ENCODE measurements at regions not wholly inside any gene's neighbourhood (a gene's known extent, or its start where the extent isn't known, plus 50 kb on each side); places are given as distances from the start of the nearest gene placed in this dataset.

- WGBS, 3 donors = 79 to 96% (median 91%) methylated on average over 7 of the region's 7 CpGs
- no peak overlapping the region for H3K4me3 ChIP-seq
- H3K27ac ChIP-seq = no peak overlapping the region
- H3K36me3 ChIP-seq = no peaks in the 10 kb centered on the region
- DNase-seq = no peak
- H3K27me3 ChIP-seq = no peaks in the 10 kb centered on the region
- TF ChIP-seq CTCF (IDR thresholded peaks at IDR 0.05) (no peak), POLR2A (IDR thresholded peaks at IDR 0.05) (no peak), EP300 (IDR thresholded peaks at IDR 0.05) (no peak)
- H3K4me1 ChIP-seq (ENCODE audit: insufficient read depth) = no peaks in the 10 kb centered on the region
- intact Hi-C loops (cut with DNase I) = no loop called here
- no peaks in the 10 kb centered on the region for H3K9me3 ChIP-seq
Observed at GRCh38 chr18:67977067-67977616, 460.6 kb upstream of the DSEL start.

GRCh38 chr18:67973916-67974315 is 457.4 kb upstream of the DSEL start:
- TF ChIP-seq POLR2A (IDR thresholded peaks at IDR 0.05) (no peak), CTCF (IDR thresholded peaks at IDR 0.05) (no peak), EP300 (IDR thresholded peaks at IDR 0.05) (no peak)
- Histone ChIP-seq H3K4me1 (ENCODE audit: insufficient read depth) (no peaks in the 10 kb centered on the region), H3K27me3 (no peaks in the 10 kb centered on the region), H3K4me3 (no peak overlapping the region), H3K27ac (no peak overlapping the region), H3K36me3 (no peaks in the 10 kb centered on the region), H3K9me3 (no peaks in the 10 kb centered on the region)
- intact Hi-C loops (cut with DNase I) = no loop called here
- WGBS, 3 donors = 85 to 92% (median 86%) methylated on average over 1 of the region's 1 CpG
- DNase-seq = no peak

- Histone ChIP-seq H3K4me3 (no peak overlapping the region), H3K4me1 (ENCODE audit: insufficient read depth) (no peaks in the 10 kb centered on the region), H3K27ac (no peak overlapping the region), H3K36me3 (no peaks in the 10 kb centered on the region), H3K9me3 (no peaks in the 10 kb centered on the region), H3K27me3 (no peaks in the 10 kb centered on the region)
- no peak for TF ChIP-seq CTCF (IDR thresholded peaks at IDR 0.05)
- no peak for TF ChIP-seq POLR2A (IDR thresholded peaks at IDR 0.05)
- no peak for TF ChIP-seq EP300 (IDR thresholded peaks at IDR 0.05)
- intact Hi-C loops (cut with DNase I) = no loop called here
- DNase-seq = no peak
- 79 to 92% (median 81%) methylated on average over 1 of the region's 1 CpG for WGBS, 3 donors
Observed at GRCh38 chr18:67969458-67969857, 452.9 kb upstream of the DSEL start.

GRCh38 chr18:67966224-67966623 is 449.7 kb upstream of the DSEL start:
- no peak for DNase-seq
- TF ChIP-seq EP300 (IDR thresholded peaks at IDR 0.05) (no peak), CTCF (IDR thresholded peaks at IDR 0.05) (no peak), POLR2A (IDR thresholded peaks at IDR 0.05) (no peak)
- Histone ChIP-seq H3K4me1 (ENCODE audit: insufficient read depth) (no peaks in the 10 kb centered on the region), H3K9me3 (no peaks in the 10 kb centered on the region), H3K36me3 (no peaks in the 10 kb centered on the region), H3K27ac (no peak overlapping the region), H3K27me3 (no peaks in the 10 kb centered on the region), H3K4me3 (no peak overlapping the region)
- intact Hi-C loops (cut with DNase I) = no loop called here
- WGBS, 3 donors = 86 to 95% (median 91%) methylated on average over 1 of the region's 1 CpG

Data from ovary (tissue), 7 donors.